ENCODE measurements at regions not wholly inside any gene's neighbourhood (a gene's known extent, or its start where the extent isn't known, plus 50 kb on each side); places are given as distances from the start of the nearest gene placed in this dataset.

GRCh38 chr9:80004714-80005113 lies 432.9 kb downstream of the TLE4 start:
- H3K9me3 ChIP-seq (ENCODE audit: low read depth) = no peaks in the 10 kb centered on the region
- H3K4me3 ChIP-seq = no peak overlapping the region
- H3K36me3 ChIP-seq = no peaks in the 10 kb centered on the region
- H3K4me3 Mint-ChIP-seq = no peak overlapping the region
- no peaks in the 10 kb centered on the region for H3K27me3 ChIP-seq
- no peaks in the 10 kb centered on the region for H3K27me3 Mint-ChIP-seq (ENCODE audit: insufficient read depth, low read depth)
- H3K4me2 ChIP-seq = no peak overlapping the region
- no peak overlapping the region for H3K9ac ChIP-seq
- no peak for DNase-seq (ENCODE audit: low spot score)
- no peaks in the 10 kb centered on the region for H3K79me2 ChIP-seq (ENCODE audit: low read depth)
- peak overlapping the region; percentile 44 for H2AFZ ChIP-seq (replicated peaks)
- H4K20me1 ChIP-seq (ENCODE audit: low read depth) = no peaks in the 10 kb centered on the region
- peaks cover 2% of the 10 kb centered on the region for H3K9me3 Mint-ChIP-seq
- no peaks in the 10 kb centered on the region for H3F3A ChIP-seq (ENCODE audit: low read depth)
- TF ChIP-seq CTCF (IDR thresholded peaks at IDR 0.05) (no peak), EZH2phosphoT487 (IDR thresholded peaks at IDR 0.05) (no peak), EZH2 (IDR thresholded peaks at IDR 0.05) (no peak)
- no peaks in the 10 kb centered on the region for H3K36me3 Mint-ChIP-seq
- H3K27ac ChIP-seq = no peak overlapping the region
- H3K27ac Mint-ChIP-seq = no peak overlapping the region
- H3K4me1 Mint-ChIP-seq = no peaks in the 10 kb centered on the region
- H3K4me1 ChIP-seq = no peaks in the 10 kb centered on the region

- no peak for DNase-seq (ENCODE audit: low spot score)
- H3K27me3 Mint-ChIP-seq (ENCODE audit: insufficient read depth, low read depth) = peaks cover 5% of the 10 kb centered on the region
- Histone ChIP-seq H3K9me3 (ENCODE audit: low read depth) (no peaks in the 10 kb centered on the region), H4K20me1 (ENCODE audit: low read depth) (no peaks in the 10 kb centered on the region), H3K4me1 (peaks cover 10% of the 10 kb centered on the region), H3K36me3 (no peaks in the 10 kb centered on the region), H3K4me2 (no peak overlapping the region), H3F3A (ENCODE audit: low read depth) (no peaks in the 10 kb centered on the region), H2AFZ (replicated peaks) (no peak overlapping the region), H3K9ac (no peak overlapping the region), H3K27ac (no peak overlapping the region), H3K27me3 (no peaks in the 10 kb centered on the region), H3K79me2 (ENCODE audit: low read depth) (no peaks in the 10 kb centered on the region), H3K4me3 (no peak overlapping the region)
- TF ChIP-seq EZH2 (IDR thresholded peaks at IDR 0.05) = no peak
- TF ChIP-seq CTCF (IDR thresholded peaks at IDR 0.05) = no peak
- no peak for TF ChIP-seq EZH2phosphoT487 (IDR thresholded peaks at IDR 0.05)
- H3K27ac Mint-ChIP-seq = no peak overlapping the region
- no peaks in the 10 kb centered on the region for H3K36me3 Mint-ChIP-seq
- H3K4me1 Mint-ChIP-seq = peaks cover 16% of the 10 kb centered on the region
- H3K4me3 Mint-ChIP-seq = no peak overlapping the region
- no peaks in the 10 kb centered on the region for H3K9me3 Mint-ChIP-seq
Measured at GRCh38 chr9:79990536-79990935, 418.8 kb downstream of the TLE4 start.

- no peak for TF ChIP-seq EZH2phosphoT487 (IDR thresholded peaks at IDR 0.05)
- no peak for TF ChIP-seq CTCF (IDR thresholded peaks at IDR 0.05)
- TF ChIP-seq EZH2 (IDR thresholded peaks at IDR 0.05) = no peak
- H3K79me2 ChIP-seq (ENCODE audit: low read depth) = no peaks in the 10 kb centered on the region
- DNase-seq (ENCODE audit: low spot score) = no peak
- H3K4me2 ChIP-seq = no peak overlapping the region
- H3K4me3 ChIP-seq = no peak overlapping the region
- no peak overlapping the region for H2AFZ ChIP-seq (replicated peaks)
- H3K9ac ChIP-seq = no peak overlapping the region
- Mint-ChIP-seq H3K9me3 (no peaks in the 10 kb centered on the region), H3K4me1 (peaks cover 30% of the 10 kb centered on the region), H3K4me3 (no peak overlapping the region), H3K27ac (no peak overlapping the region), H3K27me3 (ENCODE audit: insufficient read depth, low read depth) (peaks cover 5% of the 10 kb centered on the region), H3K36me3 (no peaks in the 10 kb centered on the region)
- H3K36me3 ChIP-seq = no peaks in the 10 kb centered on the region
- no peaks in the 10 kb centered on the region for H4K20me1 ChIP-seq (ENCODE audit: low read depth)
- H3K27ac ChIP-seq = no peak overlapping the region
- no peaks in the 10 kb centered on the region for H3K27me3 ChIP-seq
- H3F3A ChIP-seq (ENCODE audit: low read depth) = no peaks in the 10 kb centered on the region
- H3K9me3 ChIP-seq (ENCODE audit: low read depth) = no peaks in the 10 kb centered on the region
- H3K4me1 ChIP-seq = peaks cover 22% of the 10 kb centered on the region
Measured at GRCh38 chr9:79989079-79989478, 417.3 kb downstream of the TLE4 start.

Data from neural progenitor cell (in vitro differentiated cells).